Endothelial cell of umbilical vein (primary cell): ENCODE measurements at regions not wholly inside any gene's neighbourhood (a gene's known extent, or its start where the extent isn't known, plus 50 kb on each side); places are given as distances from the start of the nearest gene placed in this dataset.

Source experiments
- BruUV-seq: library from RNA; stranded (reverse); fragments of 400-500 nt; replicated peaks from 2 replicates; lab custom pipeline; 2021; lab: Mats Ljungman, UMichigan
- CTCF ChIA-PET: fragments of 300-600, 350-600 bp; sonication (Branson Sonifier 250); formaldehyde crosslinking; loops from one replicate; lab custom pipeline; 2021; ENCODE audit warnings: antibody characterized with exemption, inconsistent platforms; lab: Charles Lee
- POLR2A ChIA-PET: fragments of 300-600, 350-600 bp; sonication (Branson Sonifier 250); formaldehyde crosslinking; loops from one replicate; lab custom pipeline; 2021; ENCODE audit warnings: antibody characterized with exemption, inconsistent platforms; lab: Charles Lee
- DNase-seq: peaks from one replicate; pipeline ENCODE4 v3.0.0-alpha.2; 2011; ENCODE audit warnings: low read depth, low spot score
- FAIRE-seq: peaks from 2 replicates; lab custom pipeline; 2011; peaks lifted over from hg19 to GRCh38; lab: Jason Lieb, UNC
- H2AFZ ChIP-seq: 2 replicates; pipeline ENCODE4 v1.6.0; 2012; ENCODE audit warnings: low read depth, low read length, control low read depth, inconsistent platforms
- H3K27ac ChIP-seq: 2 replicates; pipeline ENCODE4 v1.5.1; 2011; ENCODE audit warnings: low read depth, mild to moderate bottlenecking, control low read depth, low read length, moderate library complexity; ENCODE audit not compliant: insufficient read depth
- H3K27me3 ChIP-seq, 2 experiments: 2 replicates each; pipeline versions ENCODE4 v1.6.0 to v1.6.1; 2011; ENCODE audit warnings: low read length in 2 of 2, mixed read lengths in 1 of 2; ENCODE audit not compliant: control insufficient read depth in 2 of 2, insufficient read depth in 2 of 2
- H3K36me3 ChIP-seq, 2 experiments: 2 replicates in 1 of 2; 3 replicates in 1 of 2; pipeline ENCODE4 v1.5.1; 2011; ENCODE audit warnings: low read length in 2 of 2, mild to moderate bottlenecking in 1 of 2, moderate library complexity in 1 of 2; ENCODE audit not compliant: control insufficient read depth in 2 of 2, insufficient read depth in 2 of 2; ENCODE audit errors: extremely low read depth in 1 of 2
- H3K4me1 ChIP-seq: 3 replicates; pipeline ENCODE4 v1.5.1; 2011; ENCODE audit warnings: mild to moderate bottlenecking, low read length; ENCODE audit not compliant: control insufficient read depth, insufficient read depth; ENCODE audit errors: extremely low read depth
- H3K4me2 ChIP-seq: 2 replicates; pipeline ENCODE4 v1.6.1; 2011; ENCODE audit warnings: low read length, control low read depth, mixed read lengths; ENCODE audit not compliant: insufficient read depth
- H3K4me3 ChIP-seq, 3 experiments: fragments of 200-600 bp in 1 of 3; sonication (generic), shearing (Covaris generic) in 1 of 3; replicated peaks in 1 of 3; 2 replicates each; pipeline ENCODE4 v1.5.1; 2011 to 2016; ENCODE audit warnings: control low read depth in 3 of 3, low read length in 3 of 3, mild to moderate bottlenecking in 2 of 3, inconsistent platforms in 1 of 3, low read depth in 1 of 3, moderate library complexity in 1 of 3; ENCODE audit not compliant: insufficient read depth in 1 of 3
- H3K79me2 ChIP-seq: 2 replicates; pipeline ENCODE4 v1.6.0; 2012; ENCODE audit warnings: low read length, inconsistent platforms; ENCODE audit not compliant: control insufficient read depth, insufficient read depth
- H3K9ac ChIP-seq: replicated peaks from 2 replicates; pipeline ENCODE3; 2011; ENCODE audit warnings: low read length, control low read depth; ENCODE audit not compliant: insufficient read depth; ENCODE audit errors: extremely low read depth
- H3K9me1 ChIP-seq: replicated peaks from 3 replicates; pipeline ENCODE4 v1.6.0; 2011; ENCODE audit warnings: mild to moderate bottlenecking, low read length; ENCODE audit not compliant: control insufficient read depth, insufficient read depth; ENCODE audit errors: extremely low read depth
- H3K9me3 ChIP-seq: replicated peaks from 2 replicates; pipeline ENCODE4 v1.5.1; 2012; ENCODE audit warnings: low read length, inconsistent platforms; ENCODE audit not compliant: control insufficient read depth, insufficient read depth
- H4K20me1 ChIP-seq: replicated peaks from 2 replicates; pipeline ENCODE3; 2011; ENCODE audit warnings: mild to moderate bottlenecking, low read length; ENCODE audit not compliant: control insufficient read depth, insufficient read depth; ENCODE audit errors: extremely low read depth
- EZH2 ChIP-seq: IDR thresholded peaks from 2 replicates; pipeline ENCODE4 v1.6.1; 2012; ENCODE audit warnings: borderline replicate concordance, low read depth, mild to moderate bottlenecking, moderate library complexity, low read length, inconsistent platforms; ENCODE audit not compliant: severe bottlenecking
- FOS ChIP-seq: IDR thresholded peaks from 2 replicates; pipeline ENCODE4 v1.6.1; 2011; ENCODE audit warnings: mild to moderate bottlenecking, low read length, moderate library complexity, borderline replicate concordance; ENCODE audit not compliant: insufficient read depth
- GATA2 ChIP-seq: IDR thresholded peaks from 2 replicates; pipeline ENCODE4 v1.7.0; 2011; ENCODE audit warnings: low read depth, mild to moderate bottlenecking, moderate library complexity, mixed read lengths, low read length; ENCODE audit not compliant: insufficient read length, insufficient read depth
- JUN ChIP-seq: IDR thresholded peaks from 2 replicates; pipeline ENCODE4 v1.6.1; 2011; ENCODE audit warnings: borderline replicate concordance, low read depth; ENCODE audit not compliant: insufficient read length, insufficient read depth
- MYC ChIP-seq: IDR thresholded peaks from one replicate; pipeline ENCODE4 v1.6.1; 2011; ENCODE audit warnings: mild to moderate bottlenecking, low read depth, low read length
- POLR2A ChIP-seq: IDR thresholded peaks from 2 replicates; pipeline ENCODE4 v1.6.1; 2012; ENCODE audit warnings: low read depth, mild to moderate bottlenecking, control low read depth, low read length
- POLR2AphosphoS5 ChIP-seq: IDR thresholded peaks from 2 replicates; pipeline ENCODE4 v1.6.1; 2012; ENCODE audit warnings: low read depth, mild to moderate bottlenecking, control low read depth, low read length, moderate library complexity; ENCODE audit not compliant: insufficient read depth
- dilution Hi-C: fragments of 300-500 bp; cut with MboI; formaldehyde crosslinking; loops from one replicate; pipeline ENCODE4 v1.15.0; 2019; ENCODE audit warnings: low sequenced_read_pairs; ENCODE audit not compliant: extremely low pct_ligation_motif_present
- intact Hi-C: fragments of 100-400 bp; cut with micrococcal nuclease; formaldehyde crosslinking; loops from one replicate; pipeline ENCODE4 v1.10.0; 2022
- TF ChIP-seq, protein P1 (sequence below), 2 donors: IDR thresholded peaks; 1 replicate in 1 of 2; 2 replicates in 1 of 2; pipeline ENCODE4 v1.5.1; 2011; ENCODE audit warnings: low read length in 2 of 2, mild to moderate bottlenecking in 2 of 2, moderate library complexity in 2 of 2, control low read depth in 1 of 2, inconsistent platforms in 1 of 2, low read depth in 1 of 2; ENCODE audit not compliant: insufficient read depth in 1 of 2; ENCODE audit errors: extremely low read depth in 1 of 2
- TF ChIP-seq, protein P2 (sequence below): IDR thresholded peaks from 2 replicates; pipeline ENCODE4 v1.6.1; 2011; ENCODE audit not compliant: insufficient read depth, insufficient read length

DNA sequence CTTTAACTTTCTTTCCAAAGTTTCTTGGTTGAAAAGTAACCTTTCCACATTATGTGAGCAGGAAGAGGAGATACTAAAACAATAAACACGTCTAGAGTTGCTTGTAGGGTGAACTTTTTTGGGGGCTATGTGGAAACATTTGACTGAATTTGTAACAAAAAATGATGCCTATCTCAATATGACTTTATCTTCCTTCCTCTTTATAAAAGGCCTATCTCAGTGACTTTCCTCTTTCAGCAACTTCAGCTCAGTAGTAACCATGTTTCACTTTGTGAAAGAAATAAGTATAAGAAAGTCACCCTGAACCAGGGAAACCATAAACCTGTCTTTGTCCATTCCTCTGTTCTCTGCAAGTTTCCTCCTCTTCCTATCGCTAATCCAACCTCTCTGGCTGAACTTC is 124.7 kb upstream of the TMEM164 start:
- FAIRE-seq (no peak), DNase-seq (no peak)
- H2AFZ ChIP-seq: no peak overlapping the region
- H3K36me3 ChIP-seq: no peaks in the 10 kb centered on the region
- no peak overlapping the region for H3K4me2 ChIP-seq
- POLR2A ChIA-PET: no interaction called here
- H3K4me3 ChIP-seq: no peak overlapping the region
- no peaks in the 10 kb centered on the region for H3K9me1 ChIP-seq
- BruUV-seq: no TSS peak
- H3K9me3 ChIP-seq: no peaks in the 10 kb centered on the region
- H3K79me2 ChIP-seq: no peaks in the 10 kb centered on the region
- TF ChIP-seq FOS (no peak), POLR2A (no peak), GATA2 (no peak), POLR2AphosphoS5 (no peak), MYC (no peak), JUN (no peak), EZH2 (no peak)
- TF ChIP-seq, protein P1, sequence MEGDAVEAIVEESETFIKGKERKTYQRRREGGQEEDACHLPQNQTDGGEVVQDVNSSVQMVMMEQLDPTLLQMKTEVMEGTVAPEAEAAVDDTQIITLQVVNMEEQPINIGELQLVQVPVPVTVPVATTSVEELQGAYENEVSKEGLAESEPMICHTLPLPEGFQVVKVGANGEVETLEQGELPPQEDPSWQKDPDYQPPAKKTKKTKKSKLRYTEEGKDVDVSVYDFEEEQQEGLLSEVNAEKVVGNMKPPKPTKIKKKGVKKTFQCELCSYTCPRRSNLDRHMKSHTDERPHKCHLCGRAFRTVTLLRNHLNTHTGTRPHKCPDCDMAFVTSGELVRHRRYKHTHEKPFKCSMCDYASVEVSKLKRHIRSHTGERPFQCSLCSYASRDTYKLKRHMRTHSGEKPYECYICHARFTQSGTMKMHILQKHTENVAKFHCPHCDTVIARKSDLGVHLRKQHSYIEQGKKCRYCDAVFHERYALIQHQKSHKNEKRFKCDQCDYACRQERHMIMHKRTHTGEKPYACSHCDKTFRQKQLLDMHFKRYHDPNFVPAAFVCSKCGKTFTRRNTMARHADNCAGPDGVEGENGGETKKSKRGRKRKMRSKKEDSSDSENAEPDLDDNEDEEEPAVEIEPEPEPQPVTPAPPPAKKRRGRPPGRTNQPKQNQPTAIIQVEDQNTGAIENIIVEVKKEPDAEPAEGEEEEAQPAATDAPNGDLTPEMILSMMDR (IDR thresholded peaks at IDR 0.05; ENCODE audit: extremely low read depth in 1 of 2, insufficient read depth in 1 of 2, low read depth in 1 of 2, low read length in 2 of 2): no peak
- TF ChIP-seq, protein P2, sequence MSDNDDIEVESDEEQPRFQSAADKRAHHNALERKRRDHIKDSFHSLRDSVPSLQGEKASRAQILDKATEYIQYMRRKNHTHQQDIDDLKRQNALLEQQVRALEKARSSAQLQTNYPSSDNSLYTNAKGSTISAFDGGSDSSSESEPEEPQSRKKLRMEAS: no peak
- CTCF ChIA-PET: interaction anchor here (1.0 to 1.7 kb wide), 3 partner anchors 9 to 51 kb away, joined by 3 to 5 read pairs (median 5); no protein-coding TSS in a partner anchor
- intact Hi-C loops: no loop called here
- no peaks in the 10 kb centered on the region for H3K4me1 ChIP-seq
- H3K9ac ChIP-seq: no peak overlapping the region
- dilution Hi-C loops: no loop called here
- peaks cover 0 to 2% of the 10 kb centered on the region in 2 experiments for H3K27me3 ChIP-seq
- H4K20me1 ChIP-seq: no peaks in the 10 kb centered on the region
- no peak overlapping the region for H3K27ac ChIP-seq
